Spinal cord (tissue), 9 donors: ENCODE measurements at regions not wholly inside any gene's neighbourhood (a gene's known extent, or its start where the extent isn't known, plus 50 kb on each side); places are given as distances from the start of the nearest gene placed in this dataset.
"Not testable (repeated sequence)": the region's sequence is repeated elsewhere in the genome, so short reads cannot be mapped to it uniquely, and the experiment has no call there.

Experiments
- DNase-seq, 6 donors: peaks; one replicate each; pipeline versions ENCODE4 v3.0.0 to v3.0.0-alpha.2; 2013 to 2015; ENCODE audit warnings: low spot score in 6 of 6, low read depth in 4 of 6
- H3K27ac ChIP-seq: one replicate; pipeline ENCODE4 v1.5.1; 2013; ENCODE audit warnings: low read depth, low read length, control low read depth
- H3K27me3 ChIP-seq: one replicate; pipeline ENCODE4 v1.6.1; 2013; ENCODE audit warnings: low read length; ENCODE audit not compliant: control insufficient read depth, insufficient read depth
- H3K36me3 ChIP-seq: one replicate; pipeline ENCODE4 v1.6.1; 2013; ENCODE audit warnings: low read length; ENCODE audit not compliant: control insufficient read depth, insufficient read depth
- H3K4me1 ChIP-seq: one replicate; pipeline ENCODE4 v1.6.1; 2013; ENCODE audit warnings: low read length; ENCODE audit not compliant: control insufficient read depth, insufficient read depth
- H3K4me3 ChIP-seq: one replicate; pipeline ENCODE4 v1.5.1; 2013; ENCODE audit warnings: low read depth, low read length, control low read depth
- H3K9me3 ChIP-seq: one replicate; pipeline ENCODE4 v1.6.1; 2013; ENCODE audit warnings: low read length; ENCODE audit not compliant: control insufficient read depth, insufficient read depth
- WGBS: methylation state at CpG from one replicate; pipeline ENCODE4 v1.1.5; 2013; ENCODE audit warnings: missing lambda C conversion rate; ENCODE audit not compliant: insufficient coverage; 5-methylcytosine and 5-hydroxymethylcytosine counted together
- donor health status: healthy.

DNA sequence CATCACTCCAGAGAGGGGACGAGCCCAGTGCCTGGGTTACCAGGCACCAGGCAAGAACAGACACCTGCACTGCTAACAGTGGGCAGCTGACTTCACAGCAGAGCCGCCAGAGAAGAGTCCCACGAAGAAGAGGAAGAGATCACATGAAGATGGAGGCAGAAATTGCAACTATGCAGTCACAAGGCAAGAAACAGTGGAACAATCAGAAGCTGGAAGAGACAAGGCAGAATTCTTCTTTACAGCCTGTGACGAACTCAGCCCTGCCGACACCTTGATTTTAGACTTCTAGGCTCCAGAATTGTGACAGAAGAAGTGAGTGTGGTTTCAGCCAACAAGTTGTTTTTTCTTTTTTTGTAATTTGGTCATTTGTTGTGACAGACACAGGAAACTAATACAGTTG lies 59.2 kb downstream of the IL12A start:
- no peaks in the 10 kb centered on the region for H3K36me3 ChIP-seq
- no peak for DNase-seq
- no peaks in the 10 kb centered on the region for H3K9me3 ChIP-seq
- no peak overlapping the region for H3K27ac ChIP-seq
- no peak overlapping the region for H3K4me3 ChIP-seq
- H3K27me3 ChIP-seq = no peaks in the 10 kb centered on the region
- WGBS = 61% methylated on average over 5 of the region's 5 CpGs
- H3K4me1 ChIP-seq = no peaks in the 10 kb centered on the region

DNA sequence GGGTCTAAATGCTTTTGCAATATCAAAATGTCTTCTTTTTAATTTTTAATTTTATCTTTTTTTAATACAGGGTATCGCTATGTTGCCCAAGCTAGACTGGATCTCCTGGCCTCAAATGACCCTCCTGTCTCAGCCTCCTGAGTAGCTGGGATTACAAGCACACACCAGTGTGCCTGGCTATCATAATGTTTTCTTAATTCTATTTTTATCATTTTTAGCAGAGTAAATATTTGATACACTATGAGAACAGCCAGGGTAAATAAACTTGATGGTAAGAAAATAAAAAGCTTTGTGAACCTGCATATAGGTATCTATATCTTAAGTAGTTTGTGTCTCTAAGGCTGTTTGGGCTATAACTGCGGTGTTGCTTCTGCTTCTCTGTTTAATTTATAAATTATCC lies 60.4 kb downstream of the IL12A start:
- H3K9me3 ChIP-seq = no peaks in the 10 kb centered on the region
- no peaks in the 10 kb centered on the region for H3K4me1 ChIP-seq
- no CpG with 5 or more reads among the region's 2 CpGs for WGBS
- no peaks in the 10 kb centered on the region for H3K27me3 ChIP-seq
- H3K27ac ChIP-seq = no peak overlapping the region
- no peak for DNase-seq
- H3K36me3 ChIP-seq = no peaks in the 10 kb centered on the region
- no peak overlapping the region for H3K4me3 ChIP-seq

DNA sequence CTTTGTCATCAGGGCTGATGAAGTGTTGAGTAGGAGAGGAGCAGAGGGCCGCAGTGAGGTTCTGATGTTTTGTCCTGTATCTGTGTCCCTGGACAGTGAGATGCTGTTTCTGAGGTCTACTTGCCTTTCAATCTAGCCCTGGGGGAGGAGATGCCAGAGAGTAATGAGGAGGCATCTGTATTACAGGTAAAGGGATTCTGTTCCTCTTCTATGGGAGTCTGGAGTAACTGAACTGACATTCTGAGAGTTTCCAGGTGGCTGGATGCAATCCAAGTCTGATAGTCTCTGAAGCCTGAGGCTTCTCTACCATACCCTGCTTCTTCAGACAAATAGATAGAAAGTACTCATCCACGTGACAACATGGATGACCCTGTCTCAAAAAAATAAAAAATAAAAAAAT lies 60.9 kb downstream of the IL12A start:
- Histone ChIP-seq H3K36me3 (no peaks in the 10 kb centered on the region), H3K9me3 (no peaks in the 10 kb centered on the region), H3K27me3 (no peaks in the 10 kb centered on the region), H3K4me3 (no peak overlapping the region), H3K4me1 (no peaks in the 10 kb centered on the region), H3K27ac (no peak overlapping the region)
- peak in 1 of 6 donors; percentile 19 for DNase-seq
- WGBS = 67% methylated on average over 1 of the region's 2 CpGs

DNA sequence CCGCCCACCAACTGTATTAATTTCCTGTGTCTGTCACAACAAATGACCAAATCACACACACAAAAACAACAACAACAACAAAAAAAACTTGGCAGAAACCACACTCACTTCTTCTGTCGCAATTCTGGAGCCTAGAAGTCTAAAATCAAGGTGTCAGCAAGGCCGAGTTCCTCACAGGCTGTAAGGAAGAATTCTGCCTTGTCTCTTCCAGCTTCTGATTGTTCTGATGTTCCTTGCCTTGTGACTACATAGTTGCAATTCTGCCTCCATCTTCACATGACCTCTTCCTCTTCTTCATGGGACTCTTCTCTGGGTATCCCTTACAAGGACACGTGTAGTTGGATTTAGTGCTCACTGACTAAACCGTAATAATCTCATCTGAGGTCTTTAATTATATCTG lies 61.4 kb downstream of the IL12A start:
- WGBS = 100% methylated on average over 3 of the region's 5 CpGs
- no peaks in the 10 kb centered on the region for H3K36me3 ChIP-seq
- no peaks in the 10 kb centered on the region for H3K27me3 ChIP-seq
- no peak overlapping the region for H3K27ac ChIP-seq
- no peak for DNase-seq
- no peaks in the 10 kb centered on the region for H3K9me3 ChIP-seq
- no peaks in the 10 kb centered on the region for H3K4me1 ChIP-seq
- no peak overlapping the region for H3K4me3 ChIP-seq

DNA sequence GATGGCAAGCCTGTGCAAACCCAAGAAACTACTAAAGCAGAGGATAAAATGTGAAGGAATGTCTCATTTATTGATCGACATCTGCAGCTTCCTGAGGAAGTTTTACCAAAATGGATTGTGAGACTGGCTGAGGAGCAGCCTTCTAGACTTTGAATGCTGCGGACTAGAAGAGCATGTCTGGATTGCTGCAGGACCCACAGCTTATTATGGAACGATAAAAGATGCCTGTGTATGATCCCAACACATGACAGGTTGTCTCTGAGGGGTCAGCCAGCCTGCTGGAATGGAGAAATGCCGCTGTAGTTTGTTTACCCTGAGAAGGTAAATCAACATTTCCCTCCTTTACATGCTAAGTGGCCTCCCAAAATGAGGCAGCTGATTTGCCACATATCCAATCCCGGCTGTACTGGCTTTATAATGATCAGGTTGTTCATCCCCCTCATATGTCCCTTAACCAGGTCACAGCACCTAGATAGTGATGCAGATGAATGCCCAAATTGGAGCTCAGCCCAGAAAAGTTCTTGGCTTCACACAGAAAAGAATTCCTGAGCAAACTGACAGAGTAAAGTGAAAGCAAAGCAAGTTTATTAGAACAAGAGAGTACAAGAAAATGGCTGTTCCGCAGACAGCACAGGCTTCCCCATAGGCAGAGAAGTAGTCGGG lies 63.9 kb downstream of the IL12A start:
- Histone ChIP-seq H3K27ac (no peak overlapping the region), H3K9me3 (no peaks in the 10 kb centered on the region), H3K27me3 (no peaks in the 10 kb centered on the region), H3K36me3 (no peaks in the 10 kb centered on the region), H3K4me1 (no peaks in the 10 kb centered on the region), H3K4me3 (no peak overlapping the region)
- DNase-seq = peak in 3 of 6 donors; percentile 11 to 51 (median 33)
- WGBS = 71% methylated on average over 3 of the region's 7 CpGs

DNA sequence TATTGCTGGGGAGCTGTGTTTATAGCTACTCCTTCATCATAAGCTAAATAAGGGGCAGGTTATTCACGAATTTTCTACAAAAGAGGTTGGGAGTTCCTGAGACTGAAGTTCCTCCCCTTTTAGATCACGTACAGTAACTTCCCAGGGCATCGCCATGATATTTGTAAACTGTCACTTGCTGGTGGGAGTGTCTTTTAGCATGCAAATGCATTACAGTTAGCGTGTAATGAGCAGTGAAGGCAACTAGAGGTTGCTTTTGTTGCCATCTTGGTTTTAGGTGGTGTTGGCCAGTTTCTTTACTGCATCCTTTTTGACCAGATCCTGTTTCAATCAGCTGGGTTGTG lies 64.4 kb downstream of the IL12A start:
- Histone ChIP-seq H3K36me3 (no peaks in the 10 kb centered on the region), H3K27ac (no peak overlapping the region), H3K4me3 (no peak overlapping the region), H3K4me1 (no peaks in the 10 kb centered on the region), H3K27me3 (no peaks in the 10 kb centered on the region), H3K9me3 (no peaks in the 10 kb centered on the region)
- WGBS = no CpG with 5 or more reads among the region's 4 CpGs
- DNase-seq = no peak

DNA sequence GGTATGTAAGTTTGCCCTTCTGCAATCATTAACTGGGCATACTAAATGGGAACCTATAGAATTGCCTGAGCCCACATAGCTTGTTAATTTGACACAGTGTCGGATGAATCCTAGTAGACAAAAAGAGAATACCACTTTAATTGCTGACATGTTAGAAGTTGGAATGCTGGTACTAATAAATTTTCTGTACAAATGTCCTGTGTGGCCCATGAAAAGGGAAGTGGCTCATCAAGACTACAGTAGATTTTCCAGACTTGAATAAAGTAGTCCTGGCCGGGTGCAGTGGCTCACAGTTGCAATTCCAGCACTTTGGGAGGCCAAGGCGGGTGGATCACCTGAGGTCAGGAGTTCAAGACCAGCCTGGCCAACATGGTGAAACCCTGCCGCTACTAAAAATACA lies 66.2 kb downstream of the IL12A start:
- 81% methylated on average over 2 of the region's 4 CpGs for WGBS
- not testable (repeated sequence) for DNase-seq, H3K9me3 ChIP-seq, H3K36me3 ChIP-seq, H3K4me3 ChIP-seq, H3K4me1 ChIP-seq, H3K27ac ChIP-seq, H3K27me3 ChIP-seq

DNA sequence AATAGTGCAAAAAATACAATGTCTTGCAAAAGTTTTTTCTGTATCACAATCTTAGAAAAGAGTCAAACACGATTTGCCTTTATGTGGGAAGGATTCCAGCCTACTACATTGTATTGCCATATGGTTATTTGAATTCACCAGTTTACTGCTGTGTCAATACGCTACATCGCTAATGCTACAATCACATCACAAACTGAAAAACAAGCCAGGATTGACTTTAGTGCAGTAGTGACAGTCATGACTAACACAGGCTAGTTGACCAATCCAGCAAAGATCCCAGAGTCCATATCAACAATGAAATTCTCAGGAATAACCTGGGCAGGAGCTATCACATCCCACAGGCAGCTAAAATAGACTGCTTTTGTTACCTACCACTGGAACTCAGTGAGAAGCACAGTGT lies 67.0 kb downstream of the IL12A start:
- Histone ChIP-seq H3K27me3 (no peaks in the 10 kb centered on the region), H3K4me3 (no peak overlapping the region), H3K36me3 (no peaks in the 10 kb centered on the region), H3K9me3 (no peaks in the 10 kb centered on the region), H3K27ac (no peak overlapping the region), H3K4me1 (no peaks in the 10 kb centered on the region)
- WGBS = 100% methylated on average over 2 of the region's 3 CpGs
- no peak for DNase-seq

DNA sequence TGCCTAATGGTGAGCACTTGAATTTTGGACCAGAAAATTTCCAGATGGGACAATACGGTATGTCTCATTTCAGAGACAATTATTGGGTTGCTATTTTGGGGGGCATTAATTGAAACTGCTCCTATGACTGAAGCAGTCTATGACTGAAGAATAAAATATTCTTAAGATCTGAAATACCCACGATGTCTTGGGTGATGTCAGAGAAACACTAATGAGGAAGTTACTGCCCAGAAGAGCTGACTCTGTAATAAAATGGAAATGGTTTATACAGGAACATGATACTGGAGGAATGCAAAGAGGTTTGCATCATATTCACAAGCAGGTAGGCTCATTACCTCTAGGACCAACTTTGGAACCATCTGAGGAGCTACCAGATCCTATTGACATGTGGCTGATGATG lies 68.7 kb downstream of the IL12A start:
- WGBS = 100% methylated on average over 2 of the region's 2 CpGs
- Histone ChIP-seq H3K9me3 (no peaks in the 10 kb centered on the region), H3K4me3 (no peak overlapping the region), H3K4me1 (no peaks in the 10 kb centered on the region), H3K27ac (no peak overlapping the region), H3K27me3 (no peaks in the 10 kb centered on the region), H3K36me3 (no peaks in the 10 kb centered on the region)
- DNase-seq = no peak

DNA sequence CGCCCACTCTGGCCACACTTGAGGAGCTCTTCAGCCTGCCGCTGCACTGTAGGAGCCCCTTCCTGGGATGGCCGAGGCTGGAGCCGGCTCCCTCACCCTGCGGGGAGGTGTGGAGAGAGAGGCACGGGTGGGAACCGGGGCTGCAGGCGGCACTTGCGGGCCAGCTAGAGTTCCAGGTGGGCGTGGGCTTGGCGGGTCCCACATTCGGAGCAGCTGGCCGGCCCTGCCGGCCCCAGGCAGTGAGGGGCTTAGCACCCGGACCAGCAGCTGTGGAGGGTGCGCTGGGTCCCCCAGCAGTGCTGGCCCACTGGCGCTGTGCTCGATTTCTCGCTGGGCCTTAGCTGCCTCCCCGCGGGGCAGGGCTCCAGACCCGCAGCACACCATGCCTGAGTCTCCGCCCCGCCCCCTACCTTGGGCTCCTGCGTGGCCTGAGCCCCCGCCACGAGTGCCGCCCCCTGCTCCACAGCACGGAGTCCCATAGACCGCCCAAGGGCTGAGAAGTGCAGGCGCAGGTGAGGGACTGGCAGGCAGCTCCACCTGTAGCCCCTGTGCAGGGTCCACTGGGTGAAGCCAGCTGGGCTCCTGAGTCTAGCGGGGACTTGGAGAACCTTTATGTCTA lies 71.9 kb downstream of the IL12A start:
- WGBS = 98% methylated on average over 31 of the region's 32 CpGs
- H3K36me3 ChIP-seq = no peaks in the 10 kb centered on the region
- no peak overlapping the region for H3K4me3 ChIP-seq
- DNase-seq = no peak
- no peaks in the 10 kb centered on the region for H3K9me3 ChIP-seq
- no peak overlapping the region for H3K27ac ChIP-seq
- no peaks in the 10 kb centered on the region for H3K4me1 ChIP-seq
- no peaks in the 10 kb centered on the region for H3K27me3 ChIP-seq
